Activated B cell treated with CpG ODN at 0.5 μM for 24 hours (primary cell): ENCODE measurements at regions not wholly inside any gene's neighbourhood (a gene's known extent, or its start where the extent isn't known, plus 50 kb on each side); places are given as distances from the start of the nearest gene placed in this dataset.

ENCODE experiments used
- ATAC-seq: fragments of 200-7000 bp; cut with Tn5 transposase; one replicate; pipeline ENCODE4 v1.10.0; 2021; ENCODE audit warnings: low read depth, mild to moderate bottlenecking, moderate library complexity
- CTCF ChIA-PET: fragments of 350-600 bp; sonication (Branson Sonifier 250); formaldehyde crosslinking; loops from one replicate; lab custom pipeline; 2021; ENCODE audit warnings: antibody characterized with exemption; lab: Charles Lee
- POLR2A ChIA-PET: fragments of 350-600 bp; sonication (Branson Sonifier 250); formaldehyde crosslinking; loops from one replicate; lab custom pipeline; 2021; ENCODE audit warnings: antibody characterized with exemption; lab: Charles Lee
- DNase-seq: peaks from one replicate; pipeline ENCODE4 v3.0.0; 2022
- H3K27ac Mint-ChIP-seq: one replicate; pipeline ENCODE4 v1.8.0; 2020; ENCODE audit warnings: mixed read lengths
- H3K27me3 Mint-ChIP-seq: one replicate; pipeline ENCODE4 v1.8.0; 2021; ENCODE audit warnings: mixed read lengths
- H3K36me3 Mint-ChIP-seq: one replicate; pipeline ENCODE4 v1.8.0; 2021; ENCODE audit warnings: low read depth, mixed read lengths
- H3K4me1 Mint-ChIP-seq: one replicate; pipeline ENCODE4 v1.8.0; 2021; ENCODE audit warnings: mixed read lengths
- H3K4me3 Mint-ChIP-seq: one replicate; pipeline ENCODE4 v1.8.0; 2020; ENCODE audit warnings: mild to moderate bottlenecking, mixed read lengths
- H3K9me3 Mint-ChIP-seq: one replicate; pipeline ENCODE4 v1.8.0; 2020; ENCODE audit warnings: mixed read lengths
- CTCF ChIP-seq: fragments of 200-600 bp; IDR thresholded peaks from one replicate; pipeline ENCODE4 v1.8.0; 2022; ENCODE audit warnings: antibody characterized with exemption, mild to moderate bottlenecking
- intact Hi-C: fragments of 100-400 bp; cut with micrococcal nuclease; formaldehyde crosslinking; loops from one replicate; pipeline ENCODE4 v1.15.1; 2024

GRCh38 chr3:78368636-78369345 is 1328.9 kb downstream of the ROBO2 start:
- H3K4me1 Mint-ChIP-seq: no peaks in the 10 kb centered on the region
- H3K27ac Mint-ChIP-seq: no peak overlapping the region
- H3K9me3 Mint-ChIP-seq: peaks cover 3% of the 10 kb centered on the region
- no peak overlapping the region for H3K4me3 Mint-ChIP-seq
- no peaks in the 10 kb centered on the region for H3K36me3 Mint-ChIP-seq
- DNase-seq: no peak
- no peak for ATAC-seq
- ChIA-PET POLR2A (no interaction called here), CTCF (no interaction called here)
- no peaks in the 10 kb centered on the region for H3K27me3 Mint-ChIP-seq
- TF ChIP-seq CTCF: no peak
- intact Hi-C loops: no loop called here

GRCh38 chr3:78390221-78390620 is 1350.3 kb downstream of the ROBO2 start:
- no peak for TF ChIP-seq CTCF
- H3K4me1 Mint-ChIP-seq: no peaks in the 10 kb centered on the region
- no peaks in the 10 kb centered on the region for H3K27me3 Mint-ChIP-seq
- H3K27ac Mint-ChIP-seq: no peak overlapping the region
- H3K4me3 Mint-ChIP-seq: no peak overlapping the region
- no peaks in the 10 kb centered on the region for H3K36me3 Mint-ChIP-seq
- H3K9me3 Mint-ChIP-seq: peaks cover 18% of the 10 kb centered on the region
- DNase-seq (no peak), ATAC-seq (no peak)
- intact Hi-C loops: no loop called here
- CTCF ChIA-PET: no interaction called here
- POLR2A ChIA-PET: no interaction called here

GRCh38 chr3:78398401-78398800 is 1358.5 kb downstream of the ROBO2 start:
- POLR2A ChIA-PET: no interaction called here
- Mint-ChIP-seq H3K27ac (no peak overlapping the region), H3K27me3 (no peaks in the 10 kb centered on the region), H3K4me1 (no peaks in the 10 kb centered on the region), H3K36me3 (no peaks in the 10 kb centered on the region), H3K9me3 (peaks cover 2% of the 10 kb centered on the region), H3K4me3 (no peak overlapping the region)
- ATAC-seq (no peak), DNase-seq (no peak)
- CTCF ChIA-PET: no interaction called here
- intact Hi-C loops: no loop called here
- no peak for TF ChIP-seq CTCF

GRCh38 chr3:78402720-78403119 is 1362.8 kb downstream of the ROBO2 start:
- POLR2A ChIA-PET: no interaction called here
- H3K27ac Mint-ChIP-seq: no peak overlapping the region
- no peak for ATAC-seq
- DNase-seq: no peak
- intact Hi-C loops: no loop called here
- no peak overlapping the region for H3K4me3 Mint-ChIP-seq
- no peaks in the 10 kb centered on the region for H3K9me3 Mint-ChIP-seq
- H3K27me3 Mint-ChIP-seq: no peaks in the 10 kb centered on the region
- no peaks in the 10 kb centered on the region for H3K4me1 Mint-ChIP-seq
- no peaks in the 10 kb centered on the region for H3K36me3 Mint-ChIP-seq
- TF ChIP-seq CTCF: no peak
- CTCF ChIA-PET: no interaction called here

- intact Hi-C loops: no loop called here
- POLR2A ChIA-PET: no interaction called here
- CTCF ChIA-PET: no interaction called here
Observed at GRCh38 chr3:78405745-78406144, 1362.1 kb downstream of the ROBO1 start.

More at GRCh38 chr3:78405745-78406144, 1362.1 kb downstream of the ROBO1 start:
- no peak overlapping the region for H3K27ac Mint-ChIP-seq
- no peak overlapping the region for H3K4me3 Mint-ChIP-seq
- H3K36me3 Mint-ChIP-seq: no peaks in the 10 kb centered on the region
- DNase-seq (no peak), ATAC-seq (no peak)
- no peaks in the 10 kb centered on the region for H3K4me1 Mint-ChIP-seq
- TF ChIP-seq CTCF: no peak
- no peaks in the 10 kb centered on the region for H3K9me3 Mint-ChIP-seq
- no peaks in the 10 kb centered on the region for H3K27me3 Mint-ChIP-seq
